Lower leg skin (tissue), 4 donors: ENCODE measurements at regions not wholly inside any gene's neighbourhood (a gene's known extent, or its start where the extent isn't known, plus 50 kb on each side); places are given as distances from the start of the nearest gene placed in this dataset.

ENCODE experiments used
- DNase-seq, 2 donors: peaks; one replicate each; pipeline ENCODE4 v3.0.0-alpha.2; 2019; ENCODE audit warnings: low spot score in 2 of 2
- H3K4me3 ChIP-seq: fragments of 200-600 bp; sonication (generic); 2 replicates; pipeline ENCODE4 v1.5.1; 2017; ENCODE audit warnings: mild to moderate bottlenecking, low read depth; ENCODE audit not compliant: poor library complexity, severe bottlenecking
- POLR2A ChIP-seq, 2 donors: fragments of 450-650 bp; IDR thresholded peaks; one replicate each; pipeline ENCODE4 v1.6.1; 2016 to 2017; ENCODE audit warnings: antibody characterized with exemption in 2 of 2, mild to moderate bottlenecking in 1 of 2, moderate library complexity in 1 of 2
- WGBS, 2 donors: methylation state at CpG; one replicate each; pipeline ENCODE4 v1.1.5; 2018; 5-methylcytosine and 5-hydroxymethylcytosine counted together
- intact Hi-C: fragments of 100-400 bp; cut with DNase I; formaldehyde crosslinking; loops from one replicate; pipeline ENCODE4 v1.15.0; 2023; ENCODE audit warnings: low total_unique reads
- TF ChIP-seq, protein P1 (sequence below), 3 donors: fragments of 450-650 bp; IDR thresholded peaks; one replicate each; pipeline ENCODE4 v1.5.1; 2016; ENCODE audit warnings: antibody characterized with exemption in 3 of 3, mild to moderate bottlenecking in 3 of 3, moderate library complexity in 2 of 3

DNA sequence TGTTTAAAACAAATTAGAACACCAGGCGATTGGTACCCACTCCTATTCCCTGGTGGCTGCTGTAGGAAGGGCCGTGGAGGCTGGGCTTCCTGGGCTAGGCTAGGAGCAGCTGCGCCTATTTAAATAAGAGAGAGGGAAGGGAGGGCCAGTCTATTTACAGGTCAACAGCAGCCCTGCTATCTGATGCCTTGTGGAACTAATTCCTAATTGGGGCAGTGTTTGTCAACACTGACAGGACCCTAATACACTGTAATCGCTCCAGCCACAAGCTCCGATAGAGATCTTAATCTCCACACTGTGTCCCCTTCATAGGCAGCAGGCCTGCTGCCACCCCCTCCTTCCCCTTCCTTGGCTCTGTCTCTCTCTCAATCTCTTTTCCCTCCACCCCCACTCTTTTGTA is 116.9 kb upstream of the SOX14 start:
- no peak for DNase-seq
- intact Hi-C loops: no loop called here
- WGBS, 2 donors: 12 to 23% methylated on average over 5 of the region's 5 CpGs
- no peak for TF ChIP-seq POLR2A (IDR thresholded peaks at IDR 0.05)
- TF ChIP-seq, protein P1, sequence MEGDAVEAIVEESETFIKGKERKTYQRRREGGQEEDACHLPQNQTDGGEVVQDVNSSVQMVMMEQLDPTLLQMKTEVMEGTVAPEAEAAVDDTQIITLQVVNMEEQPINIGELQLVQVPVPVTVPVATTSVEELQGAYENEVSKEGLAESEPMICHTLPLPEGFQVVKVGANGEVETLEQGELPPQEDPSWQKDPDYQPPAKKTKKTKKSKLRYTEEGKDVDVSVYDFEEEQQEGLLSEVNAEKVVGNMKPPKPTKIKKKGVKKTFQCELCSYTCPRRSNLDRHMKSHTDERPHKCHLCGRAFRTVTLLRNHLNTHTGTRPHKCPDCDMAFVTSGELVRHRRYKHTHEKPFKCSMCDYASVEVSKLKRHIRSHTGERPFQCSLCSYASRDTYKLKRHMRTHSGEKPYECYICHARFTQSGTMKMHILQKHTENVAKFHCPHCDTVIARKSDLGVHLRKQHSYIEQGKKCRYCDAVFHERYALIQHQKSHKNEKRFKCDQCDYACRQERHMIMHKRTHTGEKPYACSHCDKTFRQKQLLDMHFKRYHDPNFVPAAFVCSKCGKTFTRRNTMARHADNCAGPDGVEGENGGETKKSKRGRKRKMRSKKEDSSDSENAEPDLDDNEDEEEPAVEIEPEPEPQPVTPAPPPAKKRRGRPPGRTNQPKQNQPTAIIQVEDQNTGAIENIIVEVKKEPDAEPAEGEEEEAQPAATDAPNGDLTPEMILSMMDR (IDR thresholded peaks at IDR 0.05): no peak
- H3K4me3 ChIP-seq: no peak overlapping the region

DNA sequence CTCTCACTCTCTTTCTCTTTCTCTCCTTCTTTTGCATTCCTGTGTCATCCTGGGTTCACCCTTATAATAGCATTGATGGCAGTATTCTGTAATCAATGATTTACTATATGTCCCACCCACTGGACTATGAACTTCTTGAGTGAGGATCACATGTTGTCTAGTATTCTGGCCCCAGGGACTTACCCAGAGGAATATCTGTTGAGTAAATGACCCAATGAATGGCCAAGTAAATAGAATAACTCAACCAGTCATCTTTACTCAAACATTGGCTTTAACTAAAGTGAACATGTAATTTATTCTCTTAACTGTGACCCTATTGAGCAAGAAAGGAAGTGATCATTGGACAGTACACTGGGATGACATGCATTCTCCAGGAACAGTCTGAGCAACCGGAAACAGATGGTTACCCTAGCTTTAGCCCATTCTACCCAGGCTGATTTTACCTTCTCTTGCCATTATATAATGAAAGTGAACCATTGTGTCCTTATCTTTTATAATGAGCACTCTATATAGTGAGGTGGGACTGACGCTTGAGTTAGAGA is 94.5 kb upstream of the SOX14 start:
- no peak overlapping the region for H3K4me3 ChIP-seq
- TF ChIP-seq POLR2A (IDR thresholded peaks at IDR 0.05): no peak
- TF ChIP-seq, protein P1 (IDR thresholded peaks at IDR 0.05): no peak
- 83% methylated on average over 2 of the region's 2 CpGs for WGBS, 2 donors
- no peak for DNase-seq
- intact Hi-C loops: no loop called here

DNA sequence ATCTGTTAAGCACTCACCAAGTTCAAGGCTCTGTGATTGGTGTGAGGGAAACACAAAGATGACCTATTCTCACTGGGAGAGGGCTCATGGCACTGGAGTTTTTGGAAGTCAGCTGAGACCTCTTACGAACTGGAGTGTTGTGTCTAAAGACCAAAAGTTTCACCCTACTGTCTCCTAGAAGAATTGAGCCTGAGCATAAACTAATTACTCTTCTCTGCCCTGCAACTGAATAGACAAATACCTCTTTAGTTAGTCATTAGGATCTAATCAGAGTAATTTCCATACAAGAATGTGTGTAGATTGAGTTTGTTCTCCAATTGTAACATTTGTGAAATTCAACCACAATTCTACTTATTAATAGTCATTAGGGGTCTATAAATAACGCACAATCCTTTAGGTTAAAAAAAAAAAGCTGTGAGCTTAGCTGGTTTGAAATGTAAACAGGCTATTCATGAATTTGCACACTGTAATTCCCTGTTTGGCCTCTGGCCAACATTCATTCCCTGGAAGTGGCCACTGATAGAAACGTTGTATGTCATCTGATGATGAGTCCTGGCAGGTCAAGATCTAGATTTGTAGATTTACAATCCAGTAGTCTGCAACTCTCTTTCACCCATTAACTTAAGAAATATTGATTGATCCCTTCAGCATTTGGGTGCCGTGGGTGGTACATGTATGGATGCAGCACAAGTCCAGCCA is 76.8 kb upstream of the SOX14 start:
- TF ChIP-seq, protein P1 (IDR thresholded peaks at IDR 0.05): no peak
- no peak for TF ChIP-seq POLR2A (IDR thresholded peaks at IDR 0.05)
- DNase-seq: no peak
- no peak overlapping the region for H3K4me3 ChIP-seq
- intact Hi-C loops: no loop called here
- WGBS, 2 donors: 56 to 64% methylated on average over 4 of the region's 4 CpGs

DNA sequence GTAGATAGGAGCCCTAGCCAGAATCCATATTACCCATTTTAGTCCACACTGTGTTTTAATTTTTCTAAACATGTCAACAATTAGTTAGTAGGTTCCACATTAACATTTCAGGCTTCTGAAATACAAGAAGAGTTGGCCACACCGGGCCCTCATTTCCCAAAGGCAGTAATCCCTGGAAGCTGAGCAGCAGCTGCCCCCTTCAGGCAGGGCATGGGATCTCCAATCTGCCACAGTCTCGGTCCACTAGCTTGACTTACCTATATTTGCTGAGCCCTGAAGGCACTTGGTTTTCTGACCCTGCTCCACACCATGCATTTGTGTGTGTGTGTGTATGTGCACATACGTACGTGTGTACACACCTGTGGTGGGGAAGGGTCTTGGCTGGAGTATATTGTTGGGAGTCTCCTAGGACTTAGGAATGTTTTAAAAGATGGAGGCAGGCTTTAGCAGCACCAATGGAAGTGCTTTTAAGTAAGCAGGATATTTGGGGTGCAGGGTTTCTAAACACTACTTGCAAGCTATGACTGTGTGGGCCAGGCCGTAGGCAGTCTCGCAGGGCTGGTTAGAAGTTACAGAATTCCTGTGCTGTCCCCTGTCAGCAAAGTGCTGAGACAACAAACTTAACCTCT is 71.2 kb upstream of the SOX14 start:
- no peak for TF ChIP-seq POLR2A (IDR thresholded peaks at IDR 0.05)
- TF ChIP-seq, protein P1 (IDR thresholded peaks at IDR 0.05): no peak
- H3K4me3 ChIP-seq: no peak overlapping the region
- no peak for DNase-seq
- 27% methylated on average over 6 of the region's 6 CpGs for WGBS, 2 donors
- intact Hi-C loops: no loop called here

DNA sequence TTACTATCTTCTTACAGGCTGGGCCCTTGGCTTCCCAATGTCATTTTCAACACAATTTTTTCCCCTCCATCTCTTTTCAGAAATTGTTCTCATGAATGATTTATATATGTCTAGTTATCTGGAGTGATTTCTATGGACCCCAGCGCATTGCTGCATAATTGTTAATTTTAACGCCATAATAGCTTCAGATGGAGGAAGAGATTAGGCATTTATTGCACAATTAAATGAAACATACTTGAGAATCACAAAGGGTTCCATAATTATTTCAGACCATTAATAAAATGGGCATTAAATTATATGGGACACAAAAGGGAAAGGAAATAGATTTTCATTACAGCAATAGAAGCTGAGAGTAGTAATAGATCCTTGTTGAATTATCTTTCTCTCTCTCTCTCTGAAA is 70.3 kb upstream of the SOX14 start:
- TF ChIP-seq, protein P1 (IDR thresholded peaks at IDR 0.05): no peak
- TF ChIP-seq POLR2A (IDR thresholded peaks at IDR 0.05): no peak
- no peak for DNase-seq
- WGBS, 2 donors: 81 to 84% methylated on average over 2 of the region's 2 CpGs
- no peak overlapping the region for H3K4me3 ChIP-seq
- intact Hi-C loops: no loop called here
